ENCODE measurements at regions not wholly inside any gene's neighbourhood (a gene's known extent, or its start where the extent isn't known, plus 50 kb on each side); places are given as distances from the start of the nearest gene placed in this dataset.

DNA sequence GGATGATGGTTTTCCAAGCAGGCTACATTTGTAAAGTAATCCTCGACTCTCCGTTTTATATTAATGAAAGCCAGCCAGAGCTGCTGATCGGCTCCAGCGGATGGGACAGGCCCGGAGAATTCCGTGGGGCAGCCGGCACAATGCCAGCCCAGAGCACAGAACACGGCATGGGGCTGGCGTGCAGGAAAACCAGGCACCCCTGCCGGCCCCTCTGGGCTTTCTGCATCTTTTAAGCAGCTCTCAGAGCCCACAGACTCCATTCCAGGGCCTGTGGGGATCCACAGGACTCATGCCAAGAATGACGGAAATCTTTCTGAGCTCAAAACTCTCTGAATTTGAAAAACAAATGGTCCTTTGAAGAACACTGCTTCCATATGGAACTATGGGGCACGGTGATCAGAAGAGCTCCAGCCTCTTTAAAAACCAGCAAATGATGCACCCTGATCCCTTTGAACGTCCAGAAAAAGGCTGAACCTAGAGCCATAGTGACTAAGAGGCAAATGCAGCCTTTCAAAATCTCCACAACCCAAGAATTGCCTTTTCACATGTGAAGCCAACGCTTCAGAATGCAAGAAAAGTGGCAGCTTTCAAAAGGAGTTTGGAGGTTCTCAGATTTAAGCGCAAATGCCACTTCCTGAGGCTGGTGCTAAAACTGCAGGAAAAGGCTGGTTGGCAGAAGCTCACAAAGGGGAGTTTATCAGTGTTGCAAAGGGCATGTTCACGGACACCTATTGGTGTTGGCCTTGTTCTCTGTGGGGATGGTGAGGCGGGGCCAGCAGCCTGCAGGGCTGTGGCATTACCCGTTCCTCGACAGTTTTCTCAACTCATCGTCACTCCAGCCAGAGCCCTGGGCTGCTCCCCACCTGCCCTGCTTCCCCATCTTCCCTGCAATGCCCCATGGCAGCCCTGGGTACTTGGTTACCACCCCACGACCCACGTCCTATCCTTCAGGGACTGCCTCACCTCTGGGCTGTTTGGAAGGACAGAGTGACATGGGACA, 212.5 kb downstream of the CTTN start:
- TF ChIP-seq, protein P1, sequence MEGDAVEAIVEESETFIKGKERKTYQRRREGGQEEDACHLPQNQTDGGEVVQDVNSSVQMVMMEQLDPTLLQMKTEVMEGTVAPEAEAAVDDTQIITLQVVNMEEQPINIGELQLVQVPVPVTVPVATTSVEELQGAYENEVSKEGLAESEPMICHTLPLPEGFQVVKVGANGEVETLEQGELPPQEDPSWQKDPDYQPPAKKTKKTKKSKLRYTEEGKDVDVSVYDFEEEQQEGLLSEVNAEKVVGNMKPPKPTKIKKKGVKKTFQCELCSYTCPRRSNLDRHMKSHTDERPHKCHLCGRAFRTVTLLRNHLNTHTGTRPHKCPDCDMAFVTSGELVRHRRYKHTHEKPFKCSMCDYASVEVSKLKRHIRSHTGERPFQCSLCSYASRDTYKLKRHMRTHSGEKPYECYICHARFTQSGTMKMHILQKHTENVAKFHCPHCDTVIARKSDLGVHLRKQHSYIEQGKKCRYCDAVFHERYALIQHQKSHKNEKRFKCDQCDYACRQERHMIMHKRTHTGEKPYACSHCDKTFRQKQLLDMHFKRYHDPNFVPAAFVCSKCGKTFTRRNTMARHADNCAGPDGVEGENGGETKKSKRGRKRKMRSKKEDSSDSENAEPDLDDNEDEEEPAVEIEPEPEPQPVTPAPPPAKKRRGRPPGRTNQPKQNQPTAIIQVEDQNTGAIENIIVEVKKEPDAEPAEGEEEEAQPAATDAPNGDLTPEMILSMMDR (IDR thresholded peaks at IDR 0.05; ENCODE audit: borderline replicate concordance, extremely low read depth, low read length, poor library complexity, severe bottlenecking), result no peak
- no peak for TF ChIP-seq EZH2 (IDR thresholded peaks at IDR 0.05; ENCODE audit: borderline replicate concordance, low read depth, low read length, severe bottlenecking)
